ENCODE measurements at regions not wholly inside any gene's neighbourhood (a gene's known extent, or its start where the extent isn't known, plus 50 kb on each side); places are given as distances from the start of the nearest gene placed in this dataset.
"Not testable (repeated sequence)": the region's sequence is repeated elsewhere in the genome, so short reads cannot be mapped to it uniquely, and the experiment has no call there.

GRCh38 chr12:83499894-83500293 lies 813.2 kb downstream of the TMTC2 start:
- H4K91ac ChIP-seq (replicated peaks; ENCODE audit: insufficient read length, low read length); H3K79me1 ChIP-seq (ENCODE audit: low read depth, low read length); H3K4me1 ChIP-seq (replicated peaks in 1 of 4; ENCODE audit: control insufficient read depth in 3 of 4, insufficient read depth in 4 of 4, low read length in 3 of 4); H3K18ac ChIP-seq (ENCODE audit: extremely low read depth, low read length); H2AFZ ChIP-seq (ENCODE audit: low read length); FAIRE-seq; H3K14ac ChIP-seq (ENCODE audit: insufficient read length); H3K9ac ChIP-seq (replicated peaks in 1 of 4; ENCODE audit: extremely low read depth in 1 of 4, low read depth in 3 of 4, low read length in 3 of 4); H2BK12ac ChIP-seq (ENCODE audit: low read depth, low read length); H3K27ac ChIP-seq (ENCODE audit: low read depth, low read length); H2BK120ac ChIP-seq (replicated peaks; ENCODE audit: low read depth, low read length); H3K23me2 ChIP-seq (ENCODE audit: low read depth, low read length); H4K5ac ChIP-seq (ENCODE audit: insufficient read length, low read depth, low read length); H3K4me3 ChIP-seq (ENCODE audit: extremely low read depth in 1 of 4, insufficient read depth in 2 of 4, low read depth in 3 of 4, low read length in 4 of 4); H3K4me2 ChIP-seq (ENCODE audit: insufficient read depth in 1 of 2, low read depth in 2 of 2, low read length in 2 of 2); H3K4ac ChIP-seq (replicated peaks; ENCODE audit: insufficient read length, low read depth, low read length); H2BK5ac ChIP-seq (ENCODE audit: low read depth, low read length); H2AK5ac ChIP-seq (ENCODE audit: low read depth, low read length); H3K27me3 ChIP-seq (replicated peaks in 1 of 4; ENCODE audit: control insufficient read depth in 3 of 4, extremely low read depth in 1 of 4, insufficient read depth in 3 of 4, low read length in 3 of 4); H2BK15ac ChIP-seq (ENCODE audit: low read length); H2BK20ac ChIP-seq (ENCODE audit: low read length); H3K36me3 ChIP-seq (ENCODE audit: control insufficient read depth in 2 of 4, insufficient read depth in 4 of 4, low read length in 3 of 4); DNase-seq (ENCODE audit: low read depth in 1 of 2, low spot score in 2 of 2); H4K8ac ChIP-seq (ENCODE audit: extremely low read depth, insufficient read depth, low read length); H4K20me1 ChIP-seq (replicated peaks in 1 of 2; ENCODE audit: control insufficient read depth in 1 of 2, insufficient read depth in 2 of 2, low read length in 2 of 2); CTCF ChIA-PET (ENCODE audit: partially characterized antibody); POLR2A ChIA-PET (ENCODE audit: partially characterized antibody); H3K23ac ChIP-seq (ENCODE audit: insufficient read length); H3K56ac ChIP-seq (replicated peaks; ENCODE audit: insufficient read length, low read depth, low read length); H3K79me2 ChIP-seq (ENCODE audit: control insufficient read depth in 1 of 2, insufficient read depth in 2 of 2, low read length in 2 of 2): not testable (repeated sequence)
- H3K9me3 ChIP-seq (ENCODE audit: insufficient read depth in 2 of 2, low read depth in 1 of 2, low read length in 1 of 2) = peaks cover 10 to 13% of the 10 kb centered on the region in 2 experiments; a peak in 3 of 4 replicates

Data from H1 (cell line).